ENCODE measurements at regions not wholly inside any gene's neighbourhood (a gene's known extent, or its start where the extent isn't known, plus 50 kb on each side); places are given as distances from the start of the nearest gene placed in this dataset.

DNA sequence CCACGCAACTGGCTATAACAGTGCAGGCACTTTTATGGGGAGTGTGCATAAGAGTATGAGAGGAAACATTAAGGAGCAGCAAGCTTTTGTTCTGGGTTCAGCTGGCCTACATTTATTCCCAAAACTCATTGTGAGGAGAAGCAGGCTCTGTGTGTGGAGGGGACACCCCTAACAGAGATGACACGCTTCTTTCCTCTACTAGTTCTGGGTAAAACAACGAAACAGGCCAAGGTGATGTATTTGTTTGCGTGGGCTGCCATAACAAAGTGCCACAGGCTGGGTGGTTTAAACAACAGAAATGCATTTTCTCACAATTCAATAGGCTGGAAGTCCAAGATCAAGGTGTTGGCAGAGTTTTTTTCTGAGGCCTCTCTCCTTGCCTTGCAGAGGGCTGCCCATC, 488.6 kb downstream of the MID1IP1 start:
- TF ChIP-seq, protein P1, sequence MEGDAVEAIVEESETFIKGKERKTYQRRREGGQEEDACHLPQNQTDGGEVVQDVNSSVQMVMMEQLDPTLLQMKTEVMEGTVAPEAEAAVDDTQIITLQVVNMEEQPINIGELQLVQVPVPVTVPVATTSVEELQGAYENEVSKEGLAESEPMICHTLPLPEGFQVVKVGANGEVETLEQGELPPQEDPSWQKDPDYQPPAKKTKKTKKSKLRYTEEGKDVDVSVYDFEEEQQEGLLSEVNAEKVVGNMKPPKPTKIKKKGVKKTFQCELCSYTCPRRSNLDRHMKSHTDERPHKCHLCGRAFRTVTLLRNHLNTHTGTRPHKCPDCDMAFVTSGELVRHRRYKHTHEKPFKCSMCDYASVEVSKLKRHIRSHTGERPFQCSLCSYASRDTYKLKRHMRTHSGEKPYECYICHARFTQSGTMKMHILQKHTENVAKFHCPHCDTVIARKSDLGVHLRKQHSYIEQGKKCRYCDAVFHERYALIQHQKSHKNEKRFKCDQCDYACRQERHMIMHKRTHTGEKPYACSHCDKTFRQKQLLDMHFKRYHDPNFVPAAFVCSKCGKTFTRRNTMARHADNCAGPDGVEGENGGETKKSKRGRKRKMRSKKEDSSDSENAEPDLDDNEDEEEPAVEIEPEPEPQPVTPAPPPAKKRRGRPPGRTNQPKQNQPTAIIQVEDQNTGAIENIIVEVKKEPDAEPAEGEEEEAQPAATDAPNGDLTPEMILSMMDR (IDR thresholded peaks at IDR 0.05) = no peak
- TF ChIP-seq POLR2A (IDR thresholded peaks at IDR 0.05) = no peak
